ENCODE measurements at regions not wholly inside any gene's neighbourhood (a gene's known extent, or its start where the extent isn't known, plus 50 kb on each side); places are given as distances from the start of the nearest gene placed in this dataset.

DNA sequence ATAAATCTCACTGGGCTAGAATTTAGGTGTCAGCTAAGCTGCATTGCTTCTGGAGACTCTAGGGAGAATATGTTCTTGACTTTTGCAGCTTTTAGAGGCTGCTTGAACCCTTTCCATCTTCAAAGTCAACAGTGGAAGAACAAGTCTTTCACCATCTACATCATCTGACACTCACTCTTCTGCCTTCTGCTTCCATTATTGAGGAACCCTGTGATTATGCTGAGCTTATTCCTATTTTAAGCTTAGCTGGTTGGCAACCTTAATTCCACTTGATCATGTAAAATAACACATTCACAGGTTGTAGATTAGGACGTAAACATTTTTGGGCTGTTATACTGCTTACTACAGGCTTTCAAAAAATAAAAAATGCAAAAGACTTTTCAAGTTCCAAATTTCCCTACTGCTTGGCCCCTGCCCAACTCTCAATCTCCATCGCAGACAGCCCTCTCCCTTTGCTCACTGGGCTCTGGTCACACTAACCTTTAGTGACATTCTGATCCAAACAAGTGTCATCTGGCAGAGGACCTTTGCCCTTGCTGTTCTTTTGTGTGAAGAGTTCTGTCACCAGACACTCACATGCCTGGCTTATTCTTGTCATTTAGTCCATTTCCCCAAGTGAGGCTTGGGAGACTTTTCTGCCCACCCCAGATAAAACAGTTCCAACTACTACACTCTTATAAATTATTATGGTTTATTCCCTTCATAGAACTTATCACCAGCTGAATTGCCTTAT, 1056.0 kb downstream of the STIM2 start:
- TF ChIP-seq, protein P1, sequence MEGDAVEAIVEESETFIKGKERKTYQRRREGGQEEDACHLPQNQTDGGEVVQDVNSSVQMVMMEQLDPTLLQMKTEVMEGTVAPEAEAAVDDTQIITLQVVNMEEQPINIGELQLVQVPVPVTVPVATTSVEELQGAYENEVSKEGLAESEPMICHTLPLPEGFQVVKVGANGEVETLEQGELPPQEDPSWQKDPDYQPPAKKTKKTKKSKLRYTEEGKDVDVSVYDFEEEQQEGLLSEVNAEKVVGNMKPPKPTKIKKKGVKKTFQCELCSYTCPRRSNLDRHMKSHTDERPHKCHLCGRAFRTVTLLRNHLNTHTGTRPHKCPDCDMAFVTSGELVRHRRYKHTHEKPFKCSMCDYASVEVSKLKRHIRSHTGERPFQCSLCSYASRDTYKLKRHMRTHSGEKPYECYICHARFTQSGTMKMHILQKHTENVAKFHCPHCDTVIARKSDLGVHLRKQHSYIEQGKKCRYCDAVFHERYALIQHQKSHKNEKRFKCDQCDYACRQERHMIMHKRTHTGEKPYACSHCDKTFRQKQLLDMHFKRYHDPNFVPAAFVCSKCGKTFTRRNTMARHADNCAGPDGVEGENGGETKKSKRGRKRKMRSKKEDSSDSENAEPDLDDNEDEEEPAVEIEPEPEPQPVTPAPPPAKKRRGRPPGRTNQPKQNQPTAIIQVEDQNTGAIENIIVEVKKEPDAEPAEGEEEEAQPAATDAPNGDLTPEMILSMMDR (IDR thresholded peaks at IDR 0.05; ENCODE audit: insufficient read depth, low read length, poor library complexity, severe bottlenecking) = no peak
- Histone ChIP-seq H3K36me3 (ENCODE audit: control insufficient read depth, insufficient read depth, low read length) (no peaks in the 10 kb centered on the region), H3K27me3 (replicated peaks; ENCODE audit: control insufficient read depth, insufficient read depth, low read length) (no peaks in the 10 kb centered on the region), H3K4me3 (replicated peaks; ENCODE audit: low read depth, low read length) (no peak overlapping the region)
- no peak for DNase-seq (ENCODE audit: extremely low read depth, insufficient read length)

DNA sequence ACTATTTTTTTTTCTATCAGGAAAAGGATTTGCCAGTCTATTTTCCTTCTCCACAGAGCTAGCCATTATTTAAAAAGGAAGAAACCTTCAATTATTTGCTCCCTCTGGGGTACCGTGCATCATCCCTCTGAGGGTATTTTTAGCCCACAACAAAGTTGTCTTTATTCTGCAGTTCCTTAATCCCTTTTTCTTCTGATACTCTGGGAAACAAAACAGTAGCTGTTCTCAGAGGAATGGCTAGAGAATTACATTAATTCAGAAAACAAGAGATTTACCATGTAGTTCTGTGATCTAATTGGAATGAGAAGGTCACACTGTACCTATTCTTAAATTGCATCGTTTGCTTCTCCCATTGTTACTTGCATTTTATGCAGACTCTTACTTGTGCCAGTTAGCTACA, 1056.7 kb downstream of the STIM2 start:
- TF ChIP-seq, protein P1 (IDR thresholded peaks at IDR 0.05; ENCODE audit: insufficient read depth, low read length, poor library complexity, severe bottlenecking) = no peak
- H3K27me3 ChIP-seq (replicated peaks; ENCODE audit: control insufficient read depth, insufficient read depth, low read length) = no peaks in the 10 kb centered on the region
- H3K36me3 ChIP-seq (ENCODE audit: control insufficient read depth, insufficient read depth, low read length) = no peaks in the 10 kb centered on the region
- H3K4me3 ChIP-seq (replicated peaks; ENCODE audit: low read depth, low read length) = no peak overlapping the region
- no peak for DNase-seq (ENCODE audit: extremely low read depth, insufficient read length)

DNA sequence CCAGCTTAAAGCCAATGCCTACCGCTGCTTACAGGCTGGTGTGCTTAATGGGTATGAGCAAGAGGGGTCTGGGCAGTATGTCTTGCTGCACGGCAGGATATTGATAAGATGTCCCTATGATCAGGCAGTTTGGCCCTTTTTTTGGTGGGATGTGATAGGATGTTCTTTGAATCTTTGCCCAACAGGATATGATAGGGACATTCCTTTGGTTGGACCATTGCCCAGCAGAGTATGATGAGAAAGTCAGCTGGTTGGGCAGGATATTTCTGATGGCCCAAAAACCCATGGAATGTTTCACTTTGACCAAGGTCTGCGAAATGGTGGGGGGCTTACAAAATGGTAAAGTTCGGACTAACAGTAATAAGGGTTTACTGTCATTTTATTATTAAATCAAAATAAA, 1060.6 kb downstream of the STIM2 start:
- H3K4me3 ChIP-seq (replicated peaks; ENCODE audit: low read depth, low read length) = no peak overlapping the region
- H3K27me3 ChIP-seq (replicated peaks; ENCODE audit: control insufficient read depth, insufficient read depth, low read length) = no peaks in the 10 kb centered on the region
- TF ChIP-seq, protein P1 (IDR thresholded peaks at IDR 0.05; ENCODE audit: insufficient read depth, low read length, poor library complexity, severe bottlenecking) = no peak
- H3K36me3 ChIP-seq (ENCODE audit: control insufficient read depth, insufficient read depth, low read length) = no peaks in the 10 kb centered on the region
- DNase-seq (ENCODE audit: extremely low read depth, insufficient read length) = no peak

DNA sequence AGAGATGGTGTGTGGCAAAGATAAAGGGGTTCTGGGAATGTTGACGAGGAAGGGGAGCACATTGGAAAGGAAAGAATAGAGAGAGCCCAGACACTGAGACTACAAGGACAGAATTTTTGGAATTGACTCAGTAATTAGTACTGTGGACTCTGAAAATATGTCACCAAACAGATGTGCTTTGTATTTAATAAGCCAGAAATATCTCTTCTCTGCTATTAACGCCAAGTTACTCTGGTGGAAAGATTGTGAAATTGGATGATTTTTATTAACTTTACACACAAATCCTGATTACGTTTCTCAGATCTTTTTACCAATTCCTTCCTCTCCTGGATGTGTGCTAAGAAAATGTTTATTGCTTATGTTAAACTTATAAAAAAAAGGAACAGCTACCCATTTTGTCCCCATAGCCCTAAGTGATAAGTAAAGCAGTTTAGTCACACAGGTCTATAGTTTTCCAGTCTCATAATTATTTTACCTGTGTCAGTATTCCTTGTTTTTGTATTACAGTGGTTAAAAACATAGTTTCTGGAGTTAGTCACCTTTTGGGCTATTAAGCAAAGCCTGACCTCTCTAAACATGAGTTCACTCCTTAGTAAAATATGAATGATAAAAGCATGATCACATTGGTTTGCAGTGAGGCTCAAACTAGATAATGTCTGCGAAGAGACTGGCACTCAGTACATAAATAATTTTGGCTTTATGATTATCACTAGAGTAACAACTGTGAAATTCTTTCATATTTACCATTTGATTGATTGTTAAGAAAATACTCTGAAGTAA, 1068.3 kb downstream of the STIM2 start:
- DNase-seq (ENCODE audit: extremely low read depth, insufficient read length) = no peak
- TF ChIP-seq, protein P1 (IDR thresholded peaks at IDR 0.05; ENCODE audit: insufficient read depth, low read length, poor library complexity, severe bottlenecking) = no peak
- Histone ChIP-seq H3K36me3 (ENCODE audit: control insufficient read depth, insufficient read depth, low read length) (no peaks in the 10 kb centered on the region), H3K27me3 (replicated peaks; ENCODE audit: control insufficient read depth, insufficient read depth, low read length) (no peaks in the 10 kb centered on the region), H3K4me3 (replicated peaks; ENCODE audit: low read depth, low read length) (no peak overlapping the region)

DNA sequence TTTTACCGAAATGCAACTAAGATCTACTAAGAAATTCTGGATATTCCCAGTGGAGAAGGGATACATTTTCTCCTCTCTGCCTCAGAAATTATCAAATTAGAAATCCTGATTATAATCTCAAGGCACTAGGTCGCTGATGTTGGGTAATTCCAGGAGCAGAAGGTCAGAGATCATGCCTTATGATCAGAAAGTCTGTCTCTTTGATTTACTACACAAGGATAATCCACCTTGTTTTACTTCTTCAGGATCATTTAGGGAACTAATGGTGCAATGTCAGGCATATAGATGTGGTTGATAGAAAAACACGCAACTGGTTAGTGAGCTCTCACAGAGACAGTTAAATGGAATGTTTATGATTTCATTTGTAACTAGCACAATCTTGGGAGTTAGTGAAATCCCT, 1069.7 kb downstream of the STIM2 start:
- H3K27me3 ChIP-seq (replicated peaks; ENCODE audit: control insufficient read depth, insufficient read depth, low read length) = no peaks in the 10 kb centered on the region
- no peak for DNase-seq (ENCODE audit: extremely low read depth, insufficient read length)
- no peak overlapping the region for H3K4me3 ChIP-seq (replicated peaks; ENCODE audit: low read depth, low read length)
- TF ChIP-seq, protein P1 (IDR thresholded peaks at IDR 0.05; ENCODE audit: insufficient read depth, low read length, poor library complexity, severe bottlenecking) = no peak
- H3K36me3 ChIP-seq (ENCODE audit: control insufficient read depth, insufficient read depth, low read length) = no peaks in the 10 kb centered on the region
